AG09319 (cell line): ENCODE measurements at regions not wholly inside any gene's neighbourhood (a gene's known extent, or its start where the extent isn't known, plus 50 kb on each side); places are given as distances from the start of the nearest gene placed in this dataset.

ENCODE experiments used
- DNase-seq: peaks from one replicate; pipeline ENCODE4 v3.0.0-alpha.2; 2010; ENCODE audit warnings: low read depth; ENCODE audit errors: extremely low read depth
- TF ChIP-seq, protein P1 (sequence below): IDR thresholded peaks from 2 replicates; pipeline ENCODE4 v1.5.1; 2011; ENCODE audit warnings: low read depth, mild to moderate bottlenecking, inconsistent platforms, low read length, moderate library complexity

DNA sequence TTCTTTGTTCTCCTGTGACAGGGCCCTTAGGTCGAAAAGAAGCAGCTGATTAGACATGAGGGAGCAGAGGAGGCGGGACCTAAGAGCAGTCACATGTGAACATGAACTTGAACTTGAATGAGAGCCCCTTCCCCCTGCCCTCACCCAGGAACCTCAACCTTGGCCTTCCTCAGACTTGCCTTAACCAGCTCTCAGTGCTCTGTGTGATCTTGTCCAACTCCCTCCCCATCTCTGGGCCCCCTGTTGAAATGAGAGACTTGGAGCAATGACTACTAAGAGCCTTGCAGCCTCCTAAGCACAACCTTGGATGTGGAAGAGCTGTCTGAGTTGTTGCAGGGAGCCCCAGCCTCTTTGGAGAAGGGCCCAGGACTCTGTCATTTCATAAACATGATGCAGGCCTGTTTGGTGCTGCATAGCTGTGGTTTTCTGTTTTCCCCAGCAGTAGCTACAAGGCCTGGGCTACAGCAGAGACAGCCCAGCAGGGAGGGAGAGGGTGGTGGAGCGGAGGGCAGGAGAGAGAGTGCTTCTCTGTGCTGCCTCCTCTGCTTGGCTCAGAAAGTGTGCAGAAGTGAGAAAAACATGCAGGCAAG lies 123.9 kb upstream of the ZMIZ1 start:
- DNase-seq: peak; percentile 92
- TF ChIP-seq, protein P1, sequence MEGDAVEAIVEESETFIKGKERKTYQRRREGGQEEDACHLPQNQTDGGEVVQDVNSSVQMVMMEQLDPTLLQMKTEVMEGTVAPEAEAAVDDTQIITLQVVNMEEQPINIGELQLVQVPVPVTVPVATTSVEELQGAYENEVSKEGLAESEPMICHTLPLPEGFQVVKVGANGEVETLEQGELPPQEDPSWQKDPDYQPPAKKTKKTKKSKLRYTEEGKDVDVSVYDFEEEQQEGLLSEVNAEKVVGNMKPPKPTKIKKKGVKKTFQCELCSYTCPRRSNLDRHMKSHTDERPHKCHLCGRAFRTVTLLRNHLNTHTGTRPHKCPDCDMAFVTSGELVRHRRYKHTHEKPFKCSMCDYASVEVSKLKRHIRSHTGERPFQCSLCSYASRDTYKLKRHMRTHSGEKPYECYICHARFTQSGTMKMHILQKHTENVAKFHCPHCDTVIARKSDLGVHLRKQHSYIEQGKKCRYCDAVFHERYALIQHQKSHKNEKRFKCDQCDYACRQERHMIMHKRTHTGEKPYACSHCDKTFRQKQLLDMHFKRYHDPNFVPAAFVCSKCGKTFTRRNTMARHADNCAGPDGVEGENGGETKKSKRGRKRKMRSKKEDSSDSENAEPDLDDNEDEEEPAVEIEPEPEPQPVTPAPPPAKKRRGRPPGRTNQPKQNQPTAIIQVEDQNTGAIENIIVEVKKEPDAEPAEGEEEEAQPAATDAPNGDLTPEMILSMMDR: peak; percentile 19

DNA sequence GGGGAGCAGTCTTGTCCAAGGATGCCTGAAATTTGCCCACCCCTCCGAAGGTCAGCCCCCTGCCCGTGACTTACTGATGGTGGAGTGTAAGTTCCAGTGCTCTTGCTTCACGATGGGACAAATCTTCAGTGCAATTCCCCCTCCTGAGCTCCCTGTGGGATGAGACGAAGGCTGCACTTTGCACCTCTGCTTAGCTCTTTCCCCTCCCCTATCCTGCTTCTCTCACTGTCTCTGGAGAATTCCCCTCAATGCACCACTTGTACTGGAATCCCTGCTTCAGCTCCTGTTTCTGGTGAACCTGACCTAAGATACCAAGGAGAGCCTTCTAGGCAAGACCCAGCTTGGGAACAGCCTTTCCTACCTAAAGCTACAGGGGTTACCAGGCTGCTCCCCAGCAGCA lies 122.9 kb upstream of the ZMIZ1 start:
- DNase-seq: no peak
- TF ChIP-seq, protein P1: no peak

DNA sequence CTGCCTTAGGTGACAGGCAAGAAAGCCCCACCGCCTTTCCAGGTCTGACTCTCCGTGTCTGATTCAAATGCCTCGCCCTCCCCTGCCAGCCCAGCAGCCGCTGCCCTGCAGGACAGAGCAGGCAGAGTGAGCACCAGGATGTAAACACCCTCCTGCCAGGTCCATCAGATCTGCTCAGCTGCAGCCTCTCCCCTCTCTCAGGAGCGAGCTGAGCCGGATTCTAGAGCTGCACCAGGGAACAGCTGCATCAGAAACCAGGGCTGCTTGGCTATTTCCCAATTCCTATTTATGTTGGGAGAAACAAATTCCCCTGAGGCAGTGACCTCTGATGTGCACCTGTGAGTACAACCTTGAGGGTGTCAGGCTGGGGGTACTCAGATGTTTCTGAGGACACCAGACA lies 121.5 kb upstream of the ZMIZ1 start:
- DNase-seq: no peak
- TF ChIP-seq, protein P1: no peak

GRCh38 chr10:78947733-78948132 lies 121.0 kb upstream of the ZMIZ1 start:
- no peak for DNase-seq
- TF ChIP-seq, protein P1: no peak

GRCh38 chr10:78948621-78949030 lies 120.1 kb upstream of the ZMIZ1 start:
- no peak for DNase-seq

GRCh38 chr10:78950656-78951587 lies 117.8 kb upstream of the ZMIZ1 start:
- DNase-seq: no peak
- TF ChIP-seq, protein P1: no peak

More at GRCh38 chr10:78948621-78949030, 120.1 kb upstream of the ZMIZ1 start:
- TF ChIP-seq, protein P1: no peak

- TF ChIP-seq, protein P1: no peak
- no peak for DNase-seq
Measured at GRCh38 chr10:78952030-78952429, 116.7 kb upstream of the ZMIZ1 start.
